IMR-90 (cell line): ENCODE measurements at regions not wholly inside any gene's neighbourhood (a gene's known extent, or its start where the extent isn't known, plus 50 kb on each side); places are given as distances from the start of the nearest gene placed in this dataset.

Experiments used
- ATAC-seq: fragments of 200-7000 bp; cut with Tn5 transposase; 2 replicates; pipeline ENCODE4 v1.9.1; 2020; ENCODE audit warnings: low read depth, mild to moderate bottlenecking, moderate library complexity
- BruUV-seq: library from RNA; stranded (reverse); fragments of 400-500 nt; replicated peaks from 2 replicates; lab custom pipeline; 2021; lab: Mats Ljungman, UMichigan
- CTCF ChIA-PET: fragments of 300-600 bp; formaldehyde crosslinking; extraction: SDS; loops from one replicate; lab custom pipeline; 2021; ENCODE audit warnings: antibody characterized with exemption; lab: Yijun Ruan, JAX
- POLR2A ChIA-PET: fragments of 300-600 bp; sonication (Branson Sonifier 250); formaldehyde crosslinking; loops from one replicate; lab custom pipeline; 2022; ENCODE audit warnings: antibody characterized with exemption; ENCODE audit not compliant: unreplicated experiment; lab: Charles Lee
- DNase-seq: peaks from one replicate; pipeline ENCODE4 v3.0.0; 2013
- H2AFZ ChIP-seq: replicated peaks from 2 replicates; pipeline ENCODE3; 2013; ENCODE audit warnings: low read length, mild to moderate bottlenecking; ENCODE audit not compliant: poor library complexity
- H2AK5ac ChIP-seq: 2 replicates; pipeline ENCODE4 v1.6.1; 2013; ENCODE audit warnings: low read depth, low read length, inconsistent platforms
- H2AK9ac ChIP-seq: replicated peaks from 2 replicates; pipeline ENCODE3; 2013; ENCODE audit warnings: mild to moderate bottlenecking, low read depth, low read length, moderate library complexity; ENCODE audit not compliant: poor library complexity
- H2BK120ac ChIP-seq: 2 replicates; pipeline ENCODE4 v1.6.1; 2013; ENCODE audit warnings: low read depth, low read length, inconsistent platforms
- H2BK15ac ChIP-seq: 3 replicates; pipeline ENCODE4 v1.6.1; 2013; ENCODE audit warnings: low read depth, low read length, inconsistent platforms
- H2BK20ac ChIP-seq: 2 replicates; pipeline ENCODE4 v1.6.1; 2013; ENCODE audit warnings: low read depth, mild to moderate bottlenecking, inconsistent platforms, low read length, moderate library complexity
- H2BK5ac ChIP-seq: 2 replicates; pipeline ENCODE4 v1.6.1; 2013; ENCODE audit warnings: mild to moderate bottlenecking, low read depth, low read length, inconsistent platforms; ENCODE audit not compliant: poor library complexity, severe bottlenecking
- H3K14ac ChIP-seq: replicated peaks from 2 replicates; pipeline ENCODE4 v1.6.1; 2013; ENCODE audit warnings: low read depth, low read length, inconsistent platforms
- H3K18ac ChIP-seq: 2 replicates; pipeline ENCODE4 v1.6.1; 2013; ENCODE audit warnings: low read depth, low read length, control low read depth
- H3K23ac ChIP-seq: 2 replicates; pipeline ENCODE4 v1.6.1; 2013; ENCODE audit warnings: low read depth, low read length, inconsistent platforms
- H3K27ac ChIP-seq: 2 replicates; pipeline ENCODE4 v1.5.1; 2013; ENCODE audit warnings: mild to moderate bottlenecking, control low read depth, low read length; ENCODE audit not compliant: insufficient read depth
- H3K27me3 ChIP-seq: 2 replicates; pipeline ENCODE4 v1.6.1; 2013; ENCODE audit warnings: low read length; ENCODE audit not compliant: control insufficient read depth, insufficient read depth
- H3K36me3 ChIP-seq: 2 replicates; pipeline ENCODE4 v1.6.1; 2013; ENCODE audit warnings: low read length, mixed read lengths; ENCODE audit not compliant: control insufficient read depth, insufficient read depth
- H3K4ac ChIP-seq: 2 replicates; pipeline ENCODE4 v1.6.1; 2013; ENCODE audit warnings: low read depth, low read length, inconsistent platforms
- H3K4me1 ChIP-seq: 2 replicates; pipeline ENCODE4 v1.6.1; 2013; ENCODE audit warnings: low read length, mixed read lengths; ENCODE audit not compliant: control insufficient read depth, insufficient read depth
- H3K4me2 ChIP-seq: 2 replicates; pipeline ENCODE4 v1.6.1; 2013; ENCODE audit warnings: low read depth, mild to moderate bottlenecking, control low read depth, low read length, moderate library complexity
- H3K4me3 ChIP-seq: 2 replicates; pipeline ENCODE4 v1.5.1; 2013; ENCODE audit warnings: low read depth, mild to moderate bottlenecking, control low read depth, low read length, moderate library complexity; ENCODE audit not compliant: insufficient read depth
- H3K56ac ChIP-seq: 2 replicates; pipeline ENCODE4 v1.6.1; 2013; ENCODE audit warnings: low read length, inconsistent platforms; ENCODE audit not compliant: insufficient read depth; ENCODE audit errors: extremely low read depth
- H3K79me1 ChIP-seq, 2 experiments: 2 replicates each; pipeline ENCODE4 v1.6.1; 2013; ENCODE audit warnings: low read length in 2 of 2, inconsistent platforms in 1 of 2, low read depth in 1 of 2
- H3K9ac ChIP-seq: 2 replicates; pipeline ENCODE4 v1.6.1; 2013; ENCODE audit warnings: low read depth, low read length, control low read depth
- H3K9me1 ChIP-seq: 2 replicates; pipeline ENCODE4 v1.6.1; 2013; ENCODE audit warnings: low read length, inconsistent platforms; ENCODE audit not compliant: insufficient read depth
- H3K9me3 ChIP-seq: 2 replicates; pipeline ENCODE4 v1.6.1; 2013; ENCODE audit warnings: low read length; ENCODE audit not compliant: control insufficient read depth, insufficient read depth
- H4K20me1 ChIP-seq: 2 replicates; pipeline ENCODE4 v1.6.1; 2013; ENCODE audit warnings: low read length, inconsistent platforms; ENCODE audit not compliant: insufficient read depth
- H4K5ac ChIP-seq: 2 replicates; pipeline ENCODE4 v1.6.1; 2013; ENCODE audit warnings: mild to moderate bottlenecking, low read depth, low read length, control low read depth
- H4K8ac ChIP-seq, 2 experiments: 2 replicates each; pipeline ENCODE4 v1.6.1; 2013; ENCODE audit warnings: low read depth in 2 of 2, low read length in 2 of 2, control low read depth in 1 of 2, inconsistent platforms in 1 of 2
- H4K91ac ChIP-seq: 2 replicates; pipeline ENCODE4 v1.6.1; 2013; ENCODE audit warnings: low read depth, low read length, inconsistent platforms; ENCODE audit not compliant: insufficient read depth
- MAFK ChIP-seq: IDR thresholded peaks from 2 replicates; pipeline ENCODE4 v1.6.1; 2012; ENCODE audit warnings: low read depth, low read length, improper control_type of control experiment
- WGBS, 2 experiments: methylation state at CpG; one replicate each; pipeline versions ENCODE4 v1.1.5 to v1.1.7; 2013; ENCODE audit warnings: missing lambda C conversion rate in 2 of 2; ENCODE audit not compliant: insufficient read length in 1 of 2; ENCODE audit errors: extremely low coverage in 2 of 2; 5-methylcytosine and 5-hydroxymethylcytosine counted together
- dilution Hi-C: fragments of 300-500 bp; cut with HindIII; formaldehyde crosslinking; loops from one replicate; pipeline ENCODE4 v1.14.3; 2018; ENCODE audit warnings: low sequenced_read_pairs; ENCODE audit not compliant: unreplicated experiment
- in situ Hi-C: fragments of 300-500 bp; cut with MboI; formaldehyde crosslinking; loops from 3 replicates; pipeline ENCODE4 v1.14.3; 2019; ENCODE audit warnings: low sequenced_read_pairs, inconsistent platforms, mixed read lengths
- intact Hi-C: fragments of 100-400 bp; cut with micrococcal nuclease; formaldehyde crosslinking; loops from 2 replicates; pipeline ENCODE4 v1.10.0; 2022

DNA sequence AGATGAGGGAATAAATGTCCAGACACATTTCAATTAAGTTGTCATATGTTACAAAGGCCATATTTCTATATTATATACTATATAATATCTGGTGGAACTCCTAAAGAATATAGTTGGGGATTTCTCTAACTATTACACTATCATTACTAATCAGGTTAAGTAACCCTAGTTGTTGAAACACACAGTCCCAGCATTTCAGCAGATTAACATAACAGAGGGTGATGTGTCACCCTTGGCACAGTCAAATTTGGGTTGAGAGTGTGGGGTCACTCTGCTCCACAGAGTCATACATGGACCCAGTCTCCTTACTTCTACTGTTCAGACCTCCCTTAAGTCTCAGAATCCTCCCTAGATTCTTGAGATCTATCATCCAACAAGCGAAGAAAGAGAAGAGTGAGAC, 496.4 kb upstream of the MDFIC2 start:
- WGBS, 2 experiments: no CpG with 5 or more reads among the region's 1 CpG
- BruUV-seq: no TSS peak
- H3K4ac ChIP-seq: no peak overlapping the region
- DNase-seq: no peak
- in situ Hi-C loops: no loop called here
- no peak overlapping the region for H2AK9ac ChIP-seq
- no peak overlapping the region for H2BK120ac ChIP-seq
- no peak overlapping the region for H2AK5ac ChIP-seq
- H2AFZ ChIP-seq: no peak overlapping the region
- no peak overlapping the region for H2BK15ac ChIP-seq
- H3K36me3 ChIP-seq: no peaks in the 10 kb centered on the region
- no peaks in the 10 kb centered on the region for H3K27me3 ChIP-seq
- no peaks in the 10 kb centered on the region; the same call in 1 of the 2 replicates for H3K4me1 ChIP-seq
- dilution Hi-C loops: no loop called here
- no peak overlapping the region for H2BK20ac ChIP-seq
- ChIA-PET CTCF (no interaction called here), POLR2A (no interaction called here)
- H4K5ac ChIP-seq: no peak overlapping the region
- H4K8ac ChIP-seq: no peak overlapping the region
- no peaks in the 10 kb centered on the region for H4K20me1 ChIP-seq
- intact Hi-C loops: no loop called here
- no peak overlapping the region for H2BK5ac ChIP-seq
- H3K4me2 ChIP-seq: no peak overlapping the region
- H3K9me1 ChIP-seq: no peaks in the 10 kb centered on the region
- no peak for TF ChIP-seq MAFK
- no peak overlapping the region for H3K9ac ChIP-seq
- H3K14ac ChIP-seq: no peak overlapping the region
- H3K4me3 ChIP-seq: no peak overlapping the region
- no peak overlapping the region for H3K23ac ChIP-seq
- no peaks in the 10 kb centered on the region for H3K79me1 ChIP-seq
- H3K9me3 ChIP-seq: no peaks in the 10 kb centered on the region
- no peak overlapping the region for H3K27ac ChIP-seq
- no peak for ATAC-seq
- H3K18ac ChIP-seq: no peak overlapping the region
- H3K56ac ChIP-seq: no peak overlapping the region
- H4K91ac ChIP-seq: no peak overlapping the region
